Mesenchymal stem cell (in vitro differentiated cells and primary cell): ENCODE measurements at regions not wholly inside any gene's neighbourhood (a gene's known extent, or its start where the extent isn't known, plus 50 kb on each side); places are given as distances from the start of the nearest gene placed in this dataset.
A peak's percentile ranks its signal among the peaks of the same experiment; 100 is the strongest.

ENCODE experiments used
- DNase-seq: peaks from one replicate; pipeline ENCODE4 v3.0.0-alpha.2; 2013
- H2AFZ ChIP-seq: one replicate; pipeline ENCODE4 v1.6.1; 2013; ENCODE audit warnings: low read depth, mild to moderate bottlenecking, control low read depth, inconsistent platforms, low read length, moderate library complexity
- H2AK5ac ChIP-seq: 2 replicates; pipeline ENCODE4 v1.6.1; 2013; ENCODE audit warnings: low read length, moderate library complexity, mild to moderate bottlenecking, inconsistent platforms; ENCODE audit not compliant: severe bottlenecking
- H2BK120ac ChIP-seq: one replicate; pipeline ENCODE4 v1.6.1; 2013; ENCODE audit warnings: low read depth, mild to moderate bottlenecking, inconsistent platforms, low read length, moderate library complexity
- H2BK12ac ChIP-seq, 2 experiments: one replicate each; pipeline ENCODE4 v1.6.1; 2013; ENCODE audit warnings: inconsistent platforms in 2 of 2, low read length in 2 of 2, mild to moderate bottlenecking in 2 of 2, moderate library complexity in 2 of 2, control low read depth in 1 of 2
- H2BK15ac ChIP-seq: one replicate; pipeline ENCODE4 v1.6.1; 2013; ENCODE audit warnings: mild to moderate bottlenecking, low read depth, inconsistent platforms; ENCODE audit not compliant: poor library complexity, severe bottlenecking
- H2BK5ac ChIP-seq: 2 replicates; pipeline ENCODE4 v1.6.1; 2013; ENCODE audit warnings: low read depth, mild to moderate bottlenecking, low read length, control low read depth, inconsistent platforms; ENCODE audit not compliant: poor library complexity, severe bottlenecking
- H3K14ac ChIP-seq, 2 experiments: one replicate each; pipeline ENCODE4 v1.6.1; 2013; ENCODE audit warnings: inconsistent platforms in 2 of 2, low read length in 2 of 2, control low read depth in 1 of 2, mild to moderate bottlenecking in 1 of 2, moderate library complexity in 1 of 2
- H3K18ac ChIP-seq, 2 experiments: one replicate each; pipeline ENCODE4 v1.6.1; 2013; ENCODE audit warnings: inconsistent platforms in 2 of 2, low read length in 2 of 2, control low read depth in 1 of 2, low read depth in 1 of 2, mild to moderate bottlenecking in 1 of 2
- H3K23ac ChIP-seq, 2 experiments: one replicate each; pipeline ENCODE4 v1.6.1; 2013; ENCODE audit warnings: inconsistent platforms in 2 of 2, low read length in 2 of 2, mild to moderate bottlenecking in 2 of 2, moderate library complexity in 2 of 2, control low read depth in 1 of 2
- H3K27ac ChIP-seq: 2 replicates; pipeline ENCODE4 v1.5.1; 2013; ENCODE audit warnings: mild to moderate bottlenecking, moderate library complexity, low read length, control low read depth, inconsistent platforms; ENCODE audit not compliant: poor library complexity, severe bottlenecking
- H3K27me3 ChIP-seq, 2 experiments: 2 replicates each; pipeline versions ENCODE4 v1.6.1 to v1.7.0; 2013; ENCODE audit warnings: low read length in 2 of 2, mild to moderate bottlenecking in 2 of 2, moderate library complexity in 2 of 2, control low read depth in 1 of 2, inconsistent platforms in 1 of 2; ENCODE audit not compliant: control insufficient read depth in 1 of 2, insufficient read depth in 1 of 2
- H3K36me3 ChIP-seq, 2 experiments: 2 replicates each; pipeline versions ENCODE4 v1.6.1 to v1.7.0; 2013; ENCODE audit warnings: low read length in 2 of 2, control low read depth in 1 of 2, inconsistent platforms in 1 of 2, low read depth in 1 of 2, mild to moderate bottlenecking in 1 of 2; ENCODE audit not compliant: insufficient read depth in 2 of 2, control insufficient read depth in 1 of 2
- H3K4ac ChIP-seq, 2 experiments: one replicate each; pipeline ENCODE4 v1.6.1; 2013; ENCODE audit warnings: inconsistent platforms in 2 of 2, low read length in 2 of 2, mild to moderate bottlenecking in 2 of 2, moderate library complexity in 2 of 2, control low read depth in 1 of 2, low read depth in 1 of 2
- H3K4me1 ChIP-seq: 2 replicates; pipeline ENCODE4 v1.6.1; 2013; ENCODE audit warnings: low read depth, low read length, control low read depth; ENCODE audit not compliant: control insufficient read depth, insufficient read depth
- H3K4me2 ChIP-seq: 2 replicates; pipeline ENCODE4 v1.6.1; 2013; ENCODE audit warnings: low read length, mild to moderate bottlenecking, inconsistent platforms; ENCODE audit not compliant: poor library complexity, severe bottlenecking
- H3K4me3 ChIP-seq, 2 experiments: 2 replicates each; pipeline versions ENCODE4 v1.5.1 to v1.7.0; 2013; ENCODE audit warnings: low read length in 2 of 2, mild to moderate bottlenecking in 2 of 2, control low read depth in 1 of 2, low read depth in 1 of 2; ENCODE audit not compliant: insufficient read depth in 1 of 2
- H3K79me1 ChIP-seq: replicated peaks from 2 replicates; pipeline ENCODE4 v1.6.1; 2013; ENCODE audit warnings: mild to moderate bottlenecking, control low read depth, low read length, inconsistent platforms; ENCODE audit not compliant: poor library complexity, severe bottlenecking
- H3K9ac ChIP-seq: 2 replicates; pipeline ENCODE4 v1.7.0; 2013; ENCODE audit warnings: mild to moderate bottlenecking, low read length, moderate library complexity
- H3K9me3 ChIP-seq: 2 replicates; pipeline ENCODE4 v1.7.0; 2013; ENCODE audit warnings: mild to moderate bottlenecking, low read length; ENCODE audit not compliant: control insufficient read depth
- H4K8ac ChIP-seq: one replicate; pipeline ENCODE4 v1.6.1; 2013; ENCODE audit warnings: inconsistent platforms, mild to moderate bottlenecking, low read length, moderate library complexity
- H4K91ac ChIP-seq: one replicate; pipeline ENCODE4 v1.6.1; 2013; ENCODE audit warnings: mild to moderate bottlenecking, low read length, inconsistent platforms
- WGBS: methylation state at CpG from one replicate; pipeline ENCODE4 v1.1.7; 2013; ENCODE audit warnings: mixed read lengths; 5-methylcytosine and 5-hydroxymethylcytosine counted together

DNA sequence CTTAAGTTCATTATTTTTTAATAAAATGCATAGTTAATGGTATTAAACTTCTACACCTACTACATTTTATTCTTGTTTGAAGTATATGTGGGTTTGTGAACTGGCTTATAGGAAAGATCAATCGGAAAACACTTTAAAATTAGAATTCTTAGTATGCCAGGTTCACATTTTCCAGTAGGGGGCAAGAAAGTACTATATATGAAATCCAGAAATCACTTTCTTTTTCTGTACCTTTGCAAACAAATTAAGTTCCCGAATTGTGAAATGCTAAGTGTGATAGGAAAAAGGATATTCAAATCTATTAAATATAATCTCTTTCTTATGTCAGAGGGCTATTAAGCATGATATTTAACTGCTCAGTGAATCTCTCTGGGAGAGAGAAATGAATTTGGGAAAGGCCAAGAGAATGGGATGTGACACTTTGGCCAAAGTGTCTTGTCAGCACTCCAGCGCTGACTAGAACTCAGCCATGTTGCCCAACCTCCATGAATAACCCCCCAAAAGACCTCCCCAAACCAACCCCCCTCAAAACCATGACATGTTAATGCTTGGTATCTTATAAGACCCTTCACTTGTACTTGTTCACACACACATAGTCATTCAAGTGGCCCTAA is 122.6 kb upstream of the SLC10A2 start:
- 94% methylated on average over 1 of the region's 3 CpGs for WGBS
- H3K27me3 ChIP-seq, result no peaks in the 10 kb centered on the region
- no peak overlapping the region for H2BK15ac ChIP-seq
- H3K79me1 ChIP-seq, result no peaks in the 10 kb centered on the region
- H3K23ac ChIP-seq, result no peak overlapping the region
- H4K8ac ChIP-seq, result no peak overlapping the region
- no peak overlapping the region for H3K4ac ChIP-seq
- H2BK12ac ChIP-seq, result no peak overlapping the region
- H2AK5ac ChIP-seq, result no peak overlapping the region
- DNase-seq, result peak; percentile 28
- no peak overlapping the region for H3K4me3 ChIP-seq
- no peak overlapping the region for H2AFZ ChIP-seq
- no peak overlapping the region for H2BK120ac ChIP-seq
- H3K4me1 ChIP-seq, result peaks cover 1% of the 10 kb centered on the region
- H2BK5ac ChIP-seq, result no peak overlapping the region
- H3K9me3 ChIP-seq, result no peaks in the 10 kb centered on the region
- no peak overlapping the region for H3K27ac ChIP-seq
- no peaks in the 10 kb centered on the region for H3K36me3 ChIP-seq
- H3K14ac ChIP-seq, result no peak overlapping the region
- H3K18ac ChIP-seq, result no peak overlapping the region
- H3K4me2 ChIP-seq, result no peak overlapping the region
- no peak overlapping the region for H3K9ac ChIP-seq
- H4K91ac ChIP-seq, result no peak overlapping the region

DNA sequence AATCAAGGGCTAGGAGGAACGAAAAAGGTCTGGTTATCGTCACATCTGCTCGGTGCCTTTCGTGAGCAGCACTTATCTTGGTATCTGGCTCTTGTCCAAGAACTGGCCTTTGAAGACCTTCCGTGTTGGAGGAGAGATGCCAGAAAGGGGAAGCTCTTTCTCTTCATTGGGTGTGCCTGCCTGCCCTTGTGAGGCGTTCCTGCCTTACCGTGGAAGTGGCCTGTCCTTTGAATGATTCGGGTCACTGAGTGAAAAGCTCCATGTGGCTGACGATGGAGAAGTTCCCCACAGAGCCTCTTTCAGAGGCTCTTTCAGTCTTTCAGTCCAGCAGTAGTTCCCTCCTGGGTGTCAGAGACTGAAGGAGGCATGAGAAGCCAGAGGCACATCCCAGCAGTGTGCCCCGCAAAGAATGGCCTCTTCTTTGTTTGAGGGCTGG is 121.5 kb upstream of the SLC10A2 start:
- Histone ChIP-seq H2AFZ (no peak overlapping the region), H2AK5ac (no peak overlapping the region), H4K91ac (no peak overlapping the region), H3K4me3 (no peak overlapping the region), H2BK15ac (no peak overlapping the region), H3K79me1 (no peaks in the 10 kb centered on the region), H3K23ac (no peak overlapping the region), H3K4me2 (no peak overlapping the region), H3K4me1 (peaks cover 1% of the 10 kb centered on the region), H4K8ac (no peak overlapping the region), H3K27me3 (no peaks in the 10 kb centered on the region), H2BK5ac (no peak overlapping the region), H3K14ac (no peak overlapping the region), H3K18ac (no peak overlapping the region), H3K36me3 (no peaks in the 10 kb centered on the region), H2BK120ac (no peak overlapping the region), H2BK12ac (no peak overlapping the region), H3K27ac (no peak overlapping the region), H3K9ac (no peak overlapping the region), H3K9me3 (no peaks in the 10 kb centered on the region), H3K4ac (no peak overlapping the region)
- 30% methylated on average over 10 of the region's 10 CpGs for WGBS
- DNase-seq, result peak; percentile 8

DNA sequence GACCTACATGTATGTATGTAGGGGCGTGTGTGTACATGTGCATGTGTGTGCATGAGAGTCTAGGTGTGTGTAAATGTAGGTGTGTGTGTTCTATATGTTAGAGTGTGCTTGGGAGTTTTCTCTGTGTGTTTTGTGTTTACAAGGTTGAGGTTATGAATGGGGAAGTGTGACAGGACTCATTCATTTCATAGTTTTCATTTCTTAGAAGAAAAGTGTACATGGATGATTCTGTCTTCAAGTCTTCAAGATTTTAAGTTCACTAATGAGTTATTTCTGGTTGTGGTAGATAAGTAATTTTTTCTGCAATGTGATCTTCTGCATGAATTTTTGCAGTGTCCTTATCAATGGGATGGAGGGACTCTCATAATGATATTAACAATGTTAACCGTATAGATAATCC is 118.2 kb upstream of the SLC10A2 start:
- Histone ChIP-seq H3K4me3 (no peak overlapping the region), H3K4me1 (peaks cover 1% of the 10 kb centered on the region), H3K18ac (no peak overlapping the region), H4K8ac (no peak overlapping the region), H2BK120ac (no peak overlapping the region), H2BK5ac (no peak overlapping the region), H2AFZ (no peak overlapping the region), H3K23ac (no peak overlapping the region), H3K4me2 (no peak overlapping the region), H3K4ac (no peak overlapping the region), H3K27ac (no peak overlapping the region), H3K36me3 (no peaks in the 10 kb centered on the region), H2BK15ac (no peak overlapping the region), H3K9me3 (no peaks in the 10 kb centered on the region), H4K91ac (no peak overlapping the region), H2AK5ac (no peak overlapping the region), H3K79me1 (no peaks in the 10 kb centered on the region), H3K9ac (no peak overlapping the region), H3K27me3 (peaks cover 0 to 4% of the 10 kb centered on the region in 2 experiments), H2BK12ac (no peak overlapping the region), H3K14ac (no peak overlapping the region)
- WGBS, result 95% methylated on average over 2 of the region's 2 CpGs
- no peak for DNase-seq

DNA sequence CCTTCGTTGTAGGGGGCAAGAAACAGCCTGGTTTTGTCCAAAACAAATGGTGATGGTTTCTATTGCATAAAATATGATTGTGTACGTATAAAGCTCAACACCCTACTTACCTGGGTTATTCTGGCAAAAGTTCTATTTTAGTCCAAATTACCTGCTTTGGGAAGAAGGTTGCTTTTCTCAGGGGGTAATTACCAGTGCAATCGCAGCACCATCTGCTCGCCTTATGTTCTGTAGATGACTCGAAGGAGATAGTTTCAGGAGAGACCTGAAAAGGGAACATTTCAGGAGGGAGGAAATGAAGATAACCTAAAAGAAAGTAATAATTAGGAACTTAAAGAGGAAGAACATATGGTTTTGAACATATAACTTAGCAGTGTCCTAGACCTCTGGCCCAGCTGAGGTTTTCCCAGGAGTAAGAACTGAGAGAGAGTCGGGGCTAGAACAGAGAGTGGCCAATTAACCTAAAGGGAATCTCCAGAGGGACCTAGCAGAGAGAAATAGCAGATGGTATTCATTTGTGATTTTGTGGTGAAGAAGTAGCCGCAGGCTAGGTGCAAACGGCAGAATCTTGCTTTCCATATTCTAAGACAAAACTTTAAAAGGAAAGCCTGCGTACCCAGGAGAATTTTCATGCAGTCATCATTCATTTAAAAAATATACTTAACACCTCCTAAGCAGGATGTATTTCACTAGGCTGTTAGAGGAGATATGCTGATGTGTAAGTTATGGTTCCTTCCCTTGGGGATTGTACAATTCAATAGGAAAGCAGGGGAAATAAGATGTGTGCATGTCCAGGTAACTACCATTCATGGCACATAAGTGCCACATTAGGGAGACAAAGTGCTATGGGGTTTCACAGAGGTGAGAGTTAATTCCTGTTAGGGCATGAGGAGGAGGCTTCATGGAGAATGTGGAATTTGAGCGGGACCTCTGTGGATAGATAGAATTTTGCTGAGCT is 113.0 kb upstream of the SLC10A2 start:
- Histone ChIP-seq H2BK12ac (no peak overlapping the region), H3K4ac (no peak overlapping the region), H3K4me2 (no peak overlapping the region), H3K79me1 (no peaks in the 10 kb centered on the region), H4K91ac (no peak overlapping the region), H2BK15ac (no peak overlapping the region), H2AFZ (no peak overlapping the region), H3K18ac (no peak overlapping the region), H4K8ac (no peak overlapping the region), H2BK5ac (no peak overlapping the region), H3K27me3 (peaks cover 0 to 4% of the 10 kb centered on the region in 2 experiments), H3K4me3 (no peak overlapping the region), H3K23ac (no peak overlapping the region), H3K14ac (no peak overlapping the region), H3K4me1 (no peaks in the 10 kb centered on the region), H2BK120ac (no peak overlapping the region), H3K9me3 (no peaks in the 10 kb centered on the region), H3K36me3 (no peaks in the 10 kb centered on the region), H3K27ac (no peak overlapping the region), H2AK5ac (no peak overlapping the region), H3K9ac (no peak overlapping the region)
- WGBS, result 87% methylated on average over 8 of the region's 10 CpGs
- no peak for DNase-seq
